B cell (primary cell): ENCODE measurements at regions not wholly inside any gene's neighbourhood (a gene's known extent, or its start where the extent isn't known, plus 50 kb on each side); places are given as distances from the start of the nearest gene placed in this dataset.

Experiments
- ATAC-seq: fragments of 200-7000 bp; cut with Tn5 transposase; one replicate; pipeline ENCODE4 v1.10.0; 2021; ENCODE audit warnings: low read depth, mild to moderate bottlenecking, moderate number of reproducible peaks, moderate library complexity
- CTCF ChIA-PET: fragments of 350-600 bp; sonication (Branson Sonifier 250); formaldehyde crosslinking; loops from one replicate; lab custom pipeline; 2021; ENCODE audit warnings: antibody characterized with exemption, inconsistent platforms; lab: Charles Lee
- POLR2A ChIA-PET: fragments of 350-600 bp; sonication (Branson Sonifier 250); formaldehyde crosslinking; loops from one replicate; lab custom pipeline; 2021; ENCODE audit warnings: antibody characterized with exemption; lab: Charles Lee
- DNase-seq: peaks from one replicate; pipeline ENCODE4 v3.0.0; 2013
- H2AFZ ChIP-seq: 2 replicates; pipeline ENCODE4 v1.6.1; 2012; ENCODE audit warnings: mild to moderate bottlenecking, low read depth, low read length; ENCODE audit not compliant: insufficient read depth, poor library complexity, severe bottlenecking
- H3K27ac ChIP-seq, 2 donors: 1 replicate in 1 of 2; 2 replicates in 1 of 2; pipeline ENCODE4 v1.5.1; 2012 to 2013; ENCODE audit warnings: low read length in 2 of 2, mild to moderate bottlenecking in 2 of 2, moderate library complexity in 1 of 2
- H3K27me3 ChIP-seq, 4 experiments: fragments of 200-600 bp in 1 of 4; sonication (generic) in 1 of 4; replicated peaks in 1 of 4; 1 replicate in 2 of 4; 2 replicates in 2 of 4; pipeline versions ENCODE4 v1.6.1 to v1.7.0; 2013 to 2016; ENCODE audit warnings: low read length in 3 of 4, mild to moderate bottlenecking in 2 of 4, mixed read lengths in 1 of 4, moderate library complexity in 1 of 4; ENCODE audit not compliant: insufficient read depth in 4 of 4, control insufficient read depth in 3 of 4; ENCODE audit errors: control extremely low read depth in 1 of 4
- H3K36me3 ChIP-seq, 2 experiments: replicated peaks in 1 of 2; 1 replicate in 1 of 2; 2 replicates in 1 of 2; pipeline versions ENCODE4 v1.6.1 to v1.7.1; 2013; ENCODE audit warnings: low read length in 1 of 2; ENCODE audit not compliant: insufficient read depth in 2 of 2, control insufficient read depth in 1 of 2; ENCODE audit errors: control extremely low read depth in 1 of 2, extremely low read depth in 1 of 2
- H3K4me1 ChIP-seq, 2 donors: fragments of 200-600 bp in 1 of 2; sonication (generic) in 1 of 2; 1 replicate in 1 of 2; 2 replicates in 1 of 2; pipeline versions ENCODE4 v1.5.1 to v1.6.1; 2013 to 2017; ENCODE audit warnings: low read length in 2 of 2; ENCODE audit not compliant: control insufficient read depth in 2 of 2, insufficient read depth in 2 of 2
- H3K4me2 ChIP-seq: replicated peaks from 2 replicates; pipeline ENCODE3; 2012; ENCODE audit warnings: mild to moderate bottlenecking, low read depth, low read length; ENCODE audit not compliant: poor library complexity, severe bottlenecking
- H3K4me3 ChIP-seq, 5 experiments: fragments of 200-600 bp in 1 of 5; sonication (generic) in 1 of 5; 1 replicate in 3 of 5; 2 replicates in 2 of 5; pipeline versions ENCODE4 v1.5.1 to v1.7.0; 2011 to 2016; ENCODE audit warnings: low read length in 4 of 5, mild to moderate bottlenecking in 4 of 5, low read depth in 2 of 5, control low read depth in 1 of 5, moderate library complexity in 1 of 5; ENCODE audit not compliant: insufficient read depth in 1 of 5; ENCODE audit errors: control extremely low read depth in 1 of 5, extremely low read depth in 1 of 5
- H3K79me2 ChIP-seq: fragments of 200-600 bp; sonication (generic); one replicate; pipeline ENCODE4 v1.6.0; 2016; ENCODE audit warnings: low read length; ENCODE audit not compliant: control insufficient read depth, insufficient read depth
- H3K9ac ChIP-seq: fragments of 200-600 bp; sonication (generic); 2 replicates; pipeline ENCODE4 v1.6.1; 2017; ENCODE audit warnings: mild to moderate bottlenecking, low read length, moderate library complexity
- H3K9me3 ChIP-seq, 3 donors: one replicate each; pipeline versions ENCODE4 v1.6.1 to v1.7.1; 2013; ENCODE audit warnings: low read length in 2 of 3; ENCODE audit not compliant: control insufficient read depth in 2 of 3, insufficient read depth in 1 of 3; ENCODE audit errors: control extremely low read depth in 1 of 3
- H4K20me1 ChIP-seq: 2 replicates; pipeline ENCODE4 v1.6.0; 2012; ENCODE audit warnings: mild to moderate bottlenecking, low read length; ENCODE audit not compliant: insufficient read depth, control insufficient read depth, poor library complexity, severe bottlenecking
- H3K27ac Mint-ChIP-seq: one replicate; pipeline ENCODE4 v1.8.0; 2021; ENCODE audit warnings: mixed read lengths
- H3K27me3 Mint-ChIP-seq: one replicate; pipeline ENCODE4 v1.8.0; 2021; ENCODE audit warnings: mixed read lengths
- H3K4me1 Mint-ChIP-seq: one replicate; pipeline ENCODE4 v1.8.0; 2021; ENCODE audit warnings: mixed read lengths
- H3K4me3 Mint-ChIP-seq: one replicate; pipeline ENCODE4 v1.8.0; 2021; ENCODE audit warnings: mixed read lengths
- H3K9me3 Mint-ChIP-seq: one replicate; pipeline ENCODE4 v1.8.0; 2022; ENCODE audit warnings: mixed read lengths; ENCODE audit not compliant: insufficient read depth
- CTCF ChIP-seq: fragments of 200-600 bp; IDR thresholded peaks from one replicate; pipeline ENCODE4 v1.8.0; 2022; ENCODE audit warnings: antibody characterized with exemption, mild to moderate bottlenecking
- EZH2 ChIP-seq: IDR thresholded peaks from 2 replicates; pipeline ENCODE4 v1.6.1; 2012; ENCODE audit warnings: borderline replicate concordance, low read depth, mild to moderate bottlenecking, moderate library complexity, low read length; ENCODE audit not compliant: insufficient read depth, poor library complexity, severe bottlenecking
- WGBS: methylation state at CpG from one replicate; pipeline ENCODE4 v1.1.5; 2013; ENCODE audit warnings: missing lambda C conversion rate; ENCODE audit not compliant: insufficient coverage; 5-methylcytosine and 5-hydroxymethylcytosine counted together
- intact Hi-C: fragments of 100-400 bp; cut with micrococcal nuclease; formaldehyde crosslinking; loops from one replicate; pipeline ENCODE4 v1.10.0; 2022

- H3K27ac ChIP-seq, result no peak overlapping the region
- H3K4me3 Mint-ChIP-seq, result no peak overlapping the region
- no peak overlapping the region for H3K4me3 ChIP-seq
- WGBS, result no CpG with 5 or more reads among the region's 4 CpGs
- H3K27me3 ChIP-seq, result no peaks in the 10 kb centered on the region
- DNase-seq (no peak), ATAC-seq (no peak)
- H3K27me3 Mint-ChIP-seq, result no peaks in the 10 kb centered on the region
- no peaks in the 10 kb centered on the region for H3K9me3 Mint-ChIP-seq
- H3K9me3 ChIP-seq, result peaks cover 0 to 8% (median 0%) of the 10 kb centered on the region in 3 donors
- no peak overlapping the region for H3K9ac ChIP-seq
- H3K4me2 ChIP-seq, result no peak overlapping the region
- intact Hi-C loops, result loop anchor here (10.0 kb wide), 1 partner anchor 593 kb away; no protein-coding TSS in a partner anchor
- no peak overlapping the region for H3K27ac Mint-ChIP-seq
- TF ChIP-seq CTCF (no peak), EZH2 (no peak)
- H3K79me2 ChIP-seq, result no peaks in the 10 kb centered on the region
- no peak overlapping the region for H2AFZ ChIP-seq
- ChIA-PET CTCF (no interaction called here), POLR2A (no interaction called here)
- H3K36me3 ChIP-seq, result no peaks in the 10 kb centered on the region
- no peaks in the 10 kb centered on the region for H3K4me1 Mint-ChIP-seq
- no peaks in the 10 kb centered on the region for H3K4me1 ChIP-seq
- no peaks in the 10 kb centered on the region for H4K20me1 ChIP-seq
Measured at GRCh38 chr12:33047666-33048065, 151.1 kb upstream of the PKP2 start.

- ChIA-PET CTCF (no interaction called here), POLR2A (no interaction called here)
- Mint-ChIP-seq H3K27me3 (no peaks in the 10 kb centered on the region), H3K27ac (no peak overlapping the region), H3K9me3 (peaks cover 5% of the 10 kb centered on the region), H3K4me1 (no peaks in the 10 kb centered on the region), H3K4me3 (no peak overlapping the region)
- Histone ChIP-seq H3K27me3 (no peaks in the 10 kb centered on the region), H4K20me1 (no peaks in the 10 kb centered on the region), H3K4me3 (no peak overlapping the region), H3K9ac (no peak overlapping the region), H3K27ac (no peak overlapping the region), H3K79me2 (no peaks in the 10 kb centered on the region), H3K9me3 (no peaks in the 10 kb centered on the region), H2AFZ (no peak overlapping the region), H3K36me3 (no peaks in the 10 kb centered on the region), H3K4me1 (no peaks in the 10 kb centered on the region), H3K4me2 (no peak overlapping the region)
- intact Hi-C loops, result loop anchor here (10.0 kb wide), 1 partner anchor 590 kb away; no protein-coding TSS in a partner anchor
- no peak for TF ChIP-seq CTCF
- TF ChIP-seq EZH2, result no peak
- 32% methylated on average over 2 of the region's 3 CpGs for WGBS
- ATAC-seq, result no peak
- no peak for DNase-seq
Measured at GRCh38 chr12:33044447-33044846, 147.9 kb upstream of the PKP2 start.
